ENCODE measurements at regions not wholly inside any gene's neighbourhood (a gene's known extent, or its start where the extent isn't known, plus 50 kb on each side); places are given as distances from the start of the nearest gene placed in this dataset.

- H3K9ac ChIP-seq (ENCODE audit: extremely low read depth, insufficient read length, low read length) = no peak overlapping the region
- DNase-seq = no peak
- H2BK20ac ChIP-seq (ENCODE audit: low read depth, low read length, poor library complexity, severe bottlenecking) = no peak overlapping the region
- no peak overlapping the region for H4K91ac ChIP-seq (ENCODE audit: insufficient read length, low read depth, low read length)
- no peaks in the 10 kb centered on the region for H3K79me1 ChIP-seq (ENCODE audit: insufficient read depth, low read depth, low read length, poor library complexity, severe bottlenecking)
- H3K23ac ChIP-seq (ENCODE audit: insufficient read length, low read depth, low read length) = no peak overlapping the region
- no peak overlapping the region for H3K56ac ChIP-seq (ENCODE audit: insufficient read length, low read depth, low read length)
- no peak overlapping the region for H4K5ac ChIP-seq (ENCODE audit: insufficient read length, low read depth, low read length)
- no peak overlapping the region for H3K18ac ChIP-seq (ENCODE audit: insufficient read length, low read depth, low read length)
- no peak overlapping the region for H2AFZ ChIP-seq (ENCODE audit: low read length)
- no peak overlapping the region for H2BK5ac ChIP-seq (ENCODE audit: insufficient read length, low read length)
- H2BK120ac ChIP-seq (ENCODE audit: low read depth, low read length, poor library complexity, severe bottlenecking) = no peak overlapping the region
- no peak overlapping the region for H3T11ph ChIP-seq (ENCODE audit: low read length)
- no peak overlapping the region for H3K14ac ChIP-seq (ENCODE audit: insufficient read depth, low read length)
- no peaks in the 10 kb centered on the region for H3K23me2 ChIP-seq (ENCODE audit: insufficient read length, low read depth, low read length, poor library complexity, severe bottlenecking)
- H3K27ac ChIP-seq (ENCODE audit: insufficient read length, low read depth, low read length) = no peak overlapping the region
- no peak overlapping the region for H3K4me3 Mint-ChIP-seq
- no peak overlapping the region for H2BK15ac ChIP-seq (ENCODE audit: low read depth, low read length)
- no peaks in the 10 kb centered on the region for H3K27me3 ChIP-seq (ENCODE audit: insufficient read depth, low read length)
- no peaks in the 10 kb centered on the region for H3K79me2 ChIP-seq (ENCODE audit: insufficient read depth, low read length)
- H3K9me3 ChIP-seq (ENCODE audit: control insufficient read depth, low read depth, low read length) = no peaks in the 10 kb centered on the region
- H3K4me2 ChIP-seq (ENCODE audit: insufficient read depth, insufficient read length, low read length) = no peak overlapping the region
- no peaks in the 10 kb centered on the region for H3K36me3 Mint-ChIP-seq (ENCODE audit: insufficient read depth in 1 of 3, low read depth in 3 of 3)
- H3K27me3 Mint-ChIP-seq (ENCODE audit: low read depth) = no peaks in the 10 kb centered on the region
- H4K8ac ChIP-seq (replicated peaks; ENCODE audit: insufficient read length, low read depth, low read length) = no peak overlapping the region
- no peak overlapping the region for H3K4ac ChIP-seq (ENCODE audit: low read depth, low read length)
- H3K9me3 Mint-ChIP-seq = no peaks in the 10 kb centered on the region
- H4K20me1 ChIP-seq (ENCODE audit: control insufficient read depth, insufficient read depth, insufficient read length) = no peaks in the 10 kb centered on the region
- no peak overlapping the region for H2AK5ac ChIP-seq (ENCODE audit: insufficient read length, low read length)
- H3K4me1 ChIP-seq (ENCODE audit: insufficient read depth, low read length) = no peaks in the 10 kb centered on the region
- H3K27ac Mint-ChIP-seq = no peak overlapping the region
- no CpG with 5 or more reads among the region's 2 CpGs for WGBS (ENCODE audit: extremely low coverage, insufficient read length, low lambda C conversion rate)
- peaks cover 5% of the 10 kb centered on the region in 2 experiments; a peak in 3 of 4 replicates for H3K4me1 Mint-ChIP-seq
- H2BK12ac ChIP-seq (ENCODE audit: insufficient read length, low read depth, low read length) = no peak overlapping the region
- TF ChIP-seq, protein P1, sequence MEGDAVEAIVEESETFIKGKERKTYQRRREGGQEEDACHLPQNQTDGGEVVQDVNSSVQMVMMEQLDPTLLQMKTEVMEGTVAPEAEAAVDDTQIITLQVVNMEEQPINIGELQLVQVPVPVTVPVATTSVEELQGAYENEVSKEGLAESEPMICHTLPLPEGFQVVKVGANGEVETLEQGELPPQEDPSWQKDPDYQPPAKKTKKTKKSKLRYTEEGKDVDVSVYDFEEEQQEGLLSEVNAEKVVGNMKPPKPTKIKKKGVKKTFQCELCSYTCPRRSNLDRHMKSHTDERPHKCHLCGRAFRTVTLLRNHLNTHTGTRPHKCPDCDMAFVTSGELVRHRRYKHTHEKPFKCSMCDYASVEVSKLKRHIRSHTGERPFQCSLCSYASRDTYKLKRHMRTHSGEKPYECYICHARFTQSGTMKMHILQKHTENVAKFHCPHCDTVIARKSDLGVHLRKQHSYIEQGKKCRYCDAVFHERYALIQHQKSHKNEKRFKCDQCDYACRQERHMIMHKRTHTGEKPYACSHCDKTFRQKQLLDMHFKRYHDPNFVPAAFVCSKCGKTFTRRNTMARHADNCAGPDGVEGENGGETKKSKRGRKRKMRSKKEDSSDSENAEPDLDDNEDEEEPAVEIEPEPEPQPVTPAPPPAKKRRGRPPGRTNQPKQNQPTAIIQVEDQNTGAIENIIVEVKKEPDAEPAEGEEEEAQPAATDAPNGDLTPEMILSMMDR (conservative IDR thresholded peaks at IDR 0.05) = no peak
Observed at GRCh38 chr5:51091816-51092215, 291.4 kb upstream of the ISL1 start.
